GM19452 (cell line): ENCODE measurements at regions not wholly inside any gene's neighbourhood (a gene's known extent, or its start where the extent isn't known, plus 50 kb on each side); places are given as distances from the start of the nearest gene placed in this dataset.
"Not testable (repeated sequence)": the region's sequence is repeated elsewhere in the genome, so short reads cannot be mapped to it uniquely, and the experiment has no call there.

Source experiments
- ATAC-seq: cut with Tn5 transposase; IDR thresholded peaks from one replicate; pipeline ENCODE4 v1.9.1; 2021; ENCODE audit not compliant: unreplicated experiment

DNA sequence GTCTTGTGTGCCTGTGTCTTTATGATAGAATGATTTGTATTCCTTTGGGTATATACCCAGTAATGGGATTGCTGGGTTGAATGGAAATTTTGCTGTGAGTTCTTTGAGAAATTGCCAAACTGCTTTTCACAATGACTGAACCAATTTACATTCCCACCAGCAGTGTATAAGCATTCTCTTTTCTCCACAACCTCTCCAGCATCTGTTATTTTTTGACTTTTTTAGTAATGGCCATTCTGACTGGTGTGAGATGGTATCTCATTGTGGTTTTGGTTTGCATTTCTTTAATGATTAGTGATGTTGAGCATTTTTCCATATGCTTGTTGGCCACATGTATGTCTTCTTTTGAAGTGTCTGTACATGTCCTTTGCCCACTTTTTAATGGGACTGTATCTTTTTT, 238.3 kb upstream of the ZEB2 start:
- not testable (repeated sequence) for ATAC-seq

DNA sequence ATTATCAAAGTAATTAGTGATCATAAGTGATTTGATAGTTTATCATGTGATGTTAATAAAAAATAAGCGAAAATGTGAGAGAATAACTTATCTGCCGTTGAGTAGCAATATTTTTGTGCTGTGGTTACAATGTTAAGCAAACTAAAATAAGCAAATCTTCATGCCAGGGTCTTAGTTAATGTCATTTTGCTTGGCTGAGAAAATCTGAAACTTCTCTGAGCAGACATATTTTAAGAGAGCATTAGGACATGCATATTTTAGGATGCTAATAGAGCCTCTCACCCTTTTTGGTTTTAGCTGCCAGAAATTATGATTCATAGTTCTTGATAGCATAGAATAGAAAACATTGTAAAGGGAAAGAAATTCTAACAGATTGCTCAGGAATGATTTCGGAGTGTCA, 233.5 kb upstream of the ZEB2 start:
- no peak for ATAC-seq

DNA sequence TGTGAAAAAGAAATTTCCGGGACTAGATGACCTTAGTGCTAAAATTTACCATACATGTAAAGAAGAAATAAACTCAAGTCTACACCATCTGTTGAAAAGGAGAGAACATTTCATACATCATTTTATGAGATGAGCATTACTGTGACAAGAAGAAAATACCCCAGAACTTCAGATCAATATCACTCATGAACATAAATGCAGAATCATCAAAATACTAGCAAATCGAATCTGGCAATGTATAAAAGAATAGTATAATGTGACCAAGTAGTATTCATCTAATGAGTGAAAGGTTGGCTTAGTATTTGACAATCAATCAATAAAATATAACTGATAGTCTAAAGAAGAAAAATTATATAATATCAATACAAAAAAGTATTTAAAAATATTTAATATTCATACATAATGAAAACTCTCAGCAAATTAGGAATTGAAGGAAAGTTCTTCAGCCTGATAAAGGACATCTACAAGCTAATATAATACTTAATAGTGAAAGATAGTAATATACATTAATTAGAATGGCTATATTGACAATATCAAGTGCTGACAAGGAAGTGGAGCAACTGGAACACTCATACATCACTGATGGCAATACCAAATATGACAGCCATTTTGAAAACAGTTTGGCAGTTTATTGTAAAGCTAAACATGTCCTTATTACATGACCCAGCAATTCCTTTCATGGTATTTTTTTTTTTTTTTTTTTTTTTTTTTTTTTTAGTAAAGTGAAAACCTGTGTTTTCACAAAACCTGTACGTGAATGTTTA, 231.4 kb upstream of the ZEB2 start:
- no peak for ATAC-seq

DNA sequence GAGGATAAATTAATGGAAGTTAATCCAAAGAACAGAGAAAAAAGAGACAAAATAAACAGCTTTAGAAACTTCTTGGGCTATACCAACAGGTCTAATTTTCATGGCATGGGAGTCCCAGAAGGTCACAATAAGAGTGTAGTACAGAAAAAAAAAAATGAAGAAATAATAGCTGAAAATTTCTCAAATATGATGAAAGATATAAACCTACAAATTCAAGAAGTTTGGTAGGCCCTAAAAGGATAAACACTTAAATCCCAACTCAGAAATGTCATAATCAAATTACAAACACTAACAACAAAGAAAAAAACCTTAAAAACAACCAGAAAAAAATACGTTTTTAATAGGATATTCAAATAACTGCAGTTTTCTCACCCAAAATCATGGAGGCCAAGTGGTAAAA, 229.3 kb upstream of the ZEB2 start:
- ATAC-seq = no peak

DNA sequence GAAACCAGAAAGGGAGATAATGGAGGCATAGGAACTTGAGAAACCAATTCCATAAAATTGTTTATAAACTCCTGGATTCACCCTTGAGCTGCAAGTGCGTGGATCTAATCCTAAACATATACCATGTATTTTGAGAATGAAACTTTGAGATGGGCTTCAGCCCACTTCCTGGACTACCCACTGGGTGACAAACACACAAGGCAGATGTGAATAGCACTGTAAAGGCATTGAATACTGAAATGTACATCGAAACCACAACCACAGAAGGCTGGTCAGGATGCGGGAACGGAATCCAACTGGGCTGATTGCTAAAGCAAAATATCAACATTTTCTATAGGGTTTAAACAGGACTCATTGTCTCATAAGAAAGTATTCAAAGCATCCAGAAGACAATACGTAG, 228.5 kb upstream of the ZEB2 start:
- ATAC-seq = no peak

DNA sequence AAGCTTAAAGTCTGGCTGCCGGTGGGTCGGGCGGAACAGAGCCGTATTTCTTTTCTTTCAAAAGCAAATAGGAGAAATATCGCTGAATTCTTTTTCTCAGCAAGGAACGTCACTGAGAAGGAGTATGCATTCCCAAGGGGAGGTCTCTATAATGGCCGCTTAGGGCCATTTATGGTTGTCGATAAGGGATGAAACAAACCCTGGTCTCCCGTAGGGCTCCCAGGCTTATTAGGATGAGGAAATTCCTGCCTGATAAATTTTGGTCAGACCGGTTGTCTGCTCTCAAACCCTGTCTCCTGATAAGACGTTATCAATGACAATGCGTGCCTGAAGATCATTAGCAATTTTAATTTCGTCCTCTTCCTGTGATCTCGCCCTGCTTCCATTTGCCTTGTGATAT, 227.7 kb upstream of the ZEB2 start:
- ATAC-seq = no peak

- no peak for ATAC-seq
Measured at GRCh38 chr2:144745424-144745823, 225.5 kb upstream of the ZEB2 start.

GRCh38 chr2:144738749-144739148, 218.8 kb upstream of the ZEB2 start:
- ATAC-seq = no peak

DNA sequence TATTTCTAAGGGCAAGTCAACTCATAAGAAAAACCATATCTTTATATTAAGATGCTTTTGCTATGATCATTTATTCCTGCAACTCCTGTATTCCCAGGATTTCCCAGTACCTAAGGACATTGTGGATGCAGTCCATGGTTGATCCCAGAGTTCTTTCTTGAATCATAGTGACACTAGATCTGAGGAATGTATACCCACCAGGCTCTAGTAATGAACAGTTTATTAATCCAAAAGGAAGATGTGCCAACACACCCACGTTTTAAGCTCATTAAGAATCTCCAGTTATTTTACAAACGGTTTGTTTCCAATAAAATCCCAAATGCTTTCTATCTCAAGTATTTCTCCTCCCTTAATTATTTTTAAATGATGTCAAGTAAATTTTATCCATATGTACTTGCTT, 210.8 kb upstream of the ZEB2 start:
- ATAC-seq = no peak

DNA sequence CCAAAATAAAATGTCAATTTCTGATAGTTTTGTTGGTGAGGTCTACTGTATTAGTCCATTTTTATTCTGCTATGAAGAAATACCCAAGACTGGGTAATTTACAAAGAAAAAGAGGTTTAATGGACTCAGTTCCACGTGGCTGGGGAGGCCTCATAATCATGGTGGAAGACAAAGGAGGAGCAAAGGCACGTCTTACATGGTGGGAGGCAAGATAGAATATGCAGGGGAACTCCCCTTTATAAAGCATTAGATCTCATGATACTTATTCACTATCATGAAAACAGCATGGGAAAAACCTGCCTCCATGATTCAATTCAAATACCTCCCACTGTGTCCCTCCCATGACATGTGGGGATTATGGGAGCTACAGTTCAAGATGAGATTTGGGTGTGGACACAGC, 204.5 kb upstream of the ZEB2 start:
- ATAC-seq = not testable (repeated sequence)

DNA sequence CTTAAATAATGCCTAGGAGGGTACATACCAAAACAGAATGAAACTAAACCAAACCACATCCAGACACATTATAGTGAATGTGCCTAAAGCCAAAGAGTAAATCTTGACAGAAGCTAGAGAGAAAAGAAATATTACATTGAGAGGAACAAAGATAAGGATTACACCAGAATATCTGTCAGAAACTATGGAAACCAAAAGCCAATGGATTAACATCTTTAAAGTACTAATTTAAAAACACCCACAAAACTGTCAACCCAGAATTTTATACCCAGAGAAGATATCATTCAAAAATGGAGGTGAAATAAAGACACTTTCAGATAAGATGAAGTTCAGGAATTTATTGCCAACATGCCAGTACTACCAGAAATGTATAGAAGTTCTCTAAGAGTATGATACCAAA, 198.5 kb upstream of the ZEB2 start:
- no peak for ATAC-seq

DNA sequence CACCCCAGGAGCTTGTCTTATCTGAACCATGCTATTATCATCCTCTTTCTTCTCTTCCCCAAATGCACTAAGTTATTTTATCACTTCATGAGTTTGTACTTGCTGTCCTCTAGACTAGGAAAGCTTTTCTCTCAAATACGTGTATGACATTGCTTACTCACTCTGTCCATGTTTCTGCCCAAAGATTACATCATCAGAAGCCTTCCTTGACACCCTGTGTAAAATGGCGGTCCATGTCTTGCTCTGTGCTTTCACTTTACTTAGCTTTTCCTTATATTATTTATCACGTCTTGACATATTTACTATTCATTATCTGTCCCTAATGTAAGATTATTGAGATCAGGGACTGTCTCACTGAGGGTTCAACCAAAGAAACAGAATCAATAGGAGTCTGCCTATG, 196.1 kb upstream of the ZEB2 start:
- no peak for ATAC-seq

GRCh38 chr2:144713410-144713809, 193.5 kb upstream of the ZEB2 start:
- no peak for ATAC-seq

DNA sequence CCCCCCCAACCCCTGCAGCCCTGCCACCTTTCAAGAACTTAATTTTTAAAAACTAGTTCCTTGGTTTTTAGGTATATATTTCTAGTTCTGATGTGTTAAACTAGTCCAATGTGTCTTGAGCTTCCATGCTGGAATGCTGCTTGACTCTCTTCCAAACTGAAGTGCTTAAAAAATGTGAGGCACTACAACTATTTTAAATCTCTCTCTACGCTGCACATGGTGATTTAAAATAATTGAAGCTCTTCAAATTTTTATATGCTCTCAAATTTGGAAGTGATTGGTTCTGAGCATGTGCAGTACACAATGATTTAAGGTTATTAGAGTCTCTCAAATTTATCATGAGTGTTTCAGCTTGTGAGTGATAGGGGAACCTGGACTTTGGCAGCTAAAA, 192.6 kb upstream of the ZEB2 start:
- ATAC-seq = no peak

DNA sequence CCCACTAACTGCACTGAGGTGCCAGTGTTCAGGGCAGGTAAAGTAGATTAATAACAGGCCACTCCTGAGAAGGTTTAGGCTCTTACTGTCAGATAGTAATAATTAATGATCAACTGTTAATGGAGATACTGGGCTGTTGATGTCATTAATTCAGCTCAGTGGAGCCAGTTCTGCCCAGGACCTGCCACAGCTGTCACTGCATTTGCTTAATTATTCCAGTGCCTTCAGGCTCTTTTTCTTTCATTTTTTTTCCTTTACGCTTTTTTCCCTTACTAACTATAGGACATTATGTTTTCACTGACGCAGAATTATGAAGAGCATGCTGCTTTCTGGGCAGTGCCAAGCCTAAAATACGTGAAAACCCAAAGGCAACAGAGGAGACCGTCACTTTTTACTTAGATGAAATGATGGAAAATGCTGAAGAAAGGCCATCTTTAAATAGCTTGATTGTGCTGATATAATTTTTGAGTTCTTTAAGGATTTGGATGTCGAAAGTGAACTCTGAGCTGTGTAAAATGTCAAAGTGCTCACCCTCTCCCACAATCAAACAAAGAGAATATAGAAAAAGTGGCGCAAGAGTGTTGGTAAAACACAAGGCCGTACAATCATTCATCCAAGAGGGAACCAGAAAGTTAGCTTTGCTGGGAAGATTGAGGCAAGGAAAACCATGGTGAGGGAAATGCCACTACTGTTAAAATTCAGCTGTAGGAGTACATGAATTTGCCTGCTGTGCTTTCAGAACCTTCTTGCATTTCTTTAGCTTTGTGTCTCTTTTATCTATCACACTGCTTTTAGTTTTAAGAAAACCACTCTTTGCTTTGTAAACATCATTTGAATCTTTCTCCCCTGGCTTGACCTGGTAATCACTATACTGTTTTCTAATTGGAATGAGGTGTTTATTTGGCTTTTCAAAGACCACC, 192.0 kb upstream of the ZEB2 start:
- no peak for ATAC-seq

DNA sequence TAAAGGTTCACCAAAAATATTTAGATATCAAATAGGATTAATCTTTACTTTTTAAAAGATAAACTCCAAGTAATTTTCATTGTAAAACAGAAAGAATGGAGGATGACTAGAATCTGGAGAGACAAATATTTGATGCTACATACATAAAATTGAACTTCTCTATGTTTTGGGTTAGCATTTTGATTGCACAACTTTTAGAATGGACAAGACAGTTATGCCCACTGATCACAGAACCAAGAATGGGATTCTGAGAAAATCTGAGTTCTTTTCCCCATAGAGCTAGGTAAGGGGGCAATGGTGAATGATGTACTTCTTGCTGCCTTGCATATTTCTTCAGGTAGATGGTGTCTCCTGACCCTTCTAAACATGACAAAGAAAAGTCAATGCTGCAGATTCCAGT, 191.2 kb upstream of the ZEB2 start:
- no peak for ATAC-seq

GRCh38 chr2:144708626-144709025, 188.7 kb upstream of the ZEB2 start:
- no peak for ATAC-seq

DNA sequence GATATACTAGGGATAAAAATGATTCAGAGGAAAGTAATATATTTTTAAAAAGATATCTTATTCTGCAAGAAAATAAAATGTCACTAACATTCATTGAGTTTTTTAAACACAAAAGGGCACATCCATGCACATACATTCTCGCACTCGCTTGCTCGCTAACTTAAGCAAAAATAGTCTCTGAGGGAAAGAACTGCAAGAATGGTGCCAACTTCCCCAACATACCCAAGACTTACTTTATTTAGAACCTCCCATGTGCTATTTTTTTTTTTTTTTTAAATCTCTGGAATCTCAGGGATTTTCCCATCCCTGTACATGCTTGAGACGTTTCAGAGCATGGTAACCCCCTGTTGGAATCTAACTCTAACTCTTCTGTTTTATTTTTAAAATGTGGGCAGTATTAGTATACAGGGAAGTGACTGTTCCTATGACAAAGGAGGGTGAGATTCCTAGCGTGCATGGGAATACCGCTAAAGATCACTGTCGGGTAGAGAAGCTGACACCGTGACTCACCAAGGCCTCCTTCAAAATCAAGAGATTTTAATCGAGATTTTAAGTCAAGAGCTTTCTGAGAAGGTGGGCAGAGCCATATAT, 187.9 kb upstream of the ZEB2 start:
- ATAC-seq = no peak

DNA sequence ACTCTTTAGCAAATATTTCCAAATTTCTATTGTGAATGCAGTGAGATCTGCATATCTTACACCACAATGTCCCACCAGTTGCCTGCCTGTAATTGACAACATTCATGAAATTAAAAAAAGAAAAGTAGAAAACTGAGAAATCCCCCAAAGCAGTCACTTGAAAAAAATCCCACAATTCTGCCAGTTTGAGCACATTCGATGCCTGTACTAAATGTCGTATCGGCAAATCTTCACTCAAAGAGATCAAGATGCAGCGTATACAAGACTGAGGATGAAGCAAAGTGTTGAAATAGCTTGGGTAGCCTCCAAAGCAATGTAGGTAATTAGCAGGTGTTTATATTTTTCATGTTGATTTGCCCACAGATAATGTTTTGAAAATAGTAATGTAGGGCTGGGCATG, 186.7 kb upstream of the ZEB2 start:
- ATAC-seq = no peak

DNA sequence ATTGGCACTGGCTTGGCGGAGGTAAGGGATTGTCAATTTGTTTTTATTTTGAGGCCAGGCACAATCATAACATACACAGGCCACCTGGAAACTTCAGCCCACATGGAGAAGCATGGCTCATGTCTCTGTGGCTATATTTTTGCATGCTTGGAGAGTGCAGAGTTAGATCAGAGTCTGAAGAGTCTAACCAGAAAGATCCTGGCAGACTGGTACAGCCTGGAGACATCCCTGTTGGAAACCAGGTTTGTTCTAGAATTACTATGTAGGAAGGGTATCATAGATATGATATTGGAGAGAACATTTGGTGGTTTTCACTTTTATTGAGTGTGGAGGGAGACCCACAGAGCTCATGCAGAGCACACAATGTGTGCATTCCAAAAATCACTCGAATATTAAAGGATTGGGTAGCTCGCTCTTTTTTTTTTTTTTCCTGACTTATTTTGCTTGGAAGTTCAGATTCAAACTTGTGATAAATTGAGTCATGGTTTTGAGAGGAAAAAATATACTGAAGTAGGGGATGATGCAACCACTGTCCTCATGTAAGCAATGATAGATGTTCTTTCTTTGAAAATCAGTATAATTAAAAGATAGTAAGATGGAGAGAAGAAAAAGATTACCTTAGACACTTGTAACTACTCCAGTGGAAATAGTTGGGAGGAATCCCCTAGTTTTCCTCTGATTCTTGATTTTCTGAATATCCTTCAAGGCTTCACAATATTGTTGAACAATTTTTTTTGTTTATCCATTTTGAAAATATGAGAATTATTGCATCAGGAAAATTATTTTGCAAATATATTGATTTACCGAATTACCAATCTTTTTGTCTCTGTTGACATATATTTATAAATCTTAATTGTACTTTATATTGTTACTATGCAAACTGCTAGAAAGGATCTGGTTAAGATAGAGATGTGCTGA, 185.7 kb upstream of the ZEB2 start:
- ATAC-seq = no peak

DNA sequence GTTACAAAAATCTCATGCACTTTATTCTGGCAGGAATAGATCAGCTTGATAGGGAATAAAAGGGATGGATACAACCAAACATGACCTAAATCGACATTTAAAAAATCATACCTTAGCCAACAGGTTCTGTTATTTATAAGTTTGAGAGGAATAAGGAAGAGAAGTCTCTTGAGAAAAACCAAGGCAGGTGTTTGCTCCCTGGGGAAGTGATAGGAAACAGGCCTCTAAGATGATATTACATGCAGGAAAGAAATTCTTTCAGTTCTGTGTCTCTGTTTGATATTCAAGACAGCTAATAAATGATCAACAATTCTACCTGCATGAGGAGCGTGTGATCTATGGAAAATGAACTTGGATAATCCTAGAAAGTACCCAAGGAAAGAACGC, 184.8 kb upstream of the ZEB2 start:
- ATAC-seq = no peak
